GM23248 (cell line): ENCODE measurements at regions not wholly inside any gene's neighbourhood (a gene's known extent, or its start where the extent isn't known, plus 50 kb on each side); places are given as distances from the start of the nearest gene placed in this dataset.

Source experiments
- EZH2 ChIP-seq: fragments of 200-600 bp; sonication (generic); IDR thresholded peaks from 2 replicates; pipeline ENCODE4 v1.6.1; 2018; ENCODE audit warnings: antibody characterized with exemption, mild to moderate bottlenecking; ENCODE audit not compliant: insufficient read depth, poor library complexity, severe bottlenecking
- EZH2phosphoT487 ChIP-seq: fragments of 200-600 bp; sonication (generic); IDR thresholded peaks from 2 replicates; pipeline ENCODE4 v1.6.1; 2018; ENCODE audit warnings: antibody characterized with exemption, moderate library complexity, mild to moderate bottlenecking, low read depth; ENCODE audit not compliant: insufficient read depth

- TF ChIP-seq EZH2 (no peak), EZH2phosphoT487 (no peak)
Observed at GRCh38 chr10:78164702-78165101, 131.0 kb downstream of the RPS24 start.
